Aorta (tissue), 5 donors: ENCODE measurements at regions not wholly inside any gene's neighbourhood (a gene's known extent, or its start where the extent isn't known, plus 50 kb on each side); places are given as distances from the start of the nearest gene placed in this dataset.

Experiments used
- ATAC-seq: fragments of 200-7000 bp; cut with Tn5 transposase; one replicate; pipeline ENCODE4 v1.9.1; 2022; ENCODE audit warnings: moderate library complexity; ENCODE audit not compliant: low FRiP score
- DNase-seq, 2 donors: peaks; one replicate each; pipeline ENCODE4 v3.0.0-alpha.2; 2020
- H3K27ac ChIP-seq, 2 donors: one replicate each; pipeline ENCODE4 v1.5.1; 2013; ENCODE audit warnings: low read length in 2 of 2, mild to moderate bottlenecking in 2 of 2, moderate library complexity in 2 of 2, control low read depth in 1 of 2, inconsistent platforms in 1 of 2, low read depth in 1 of 2
- H3K27me3 ChIP-seq, 2 donors: one replicate each; pipeline ENCODE4 v1.6.1; 2013; ENCODE audit warnings: control low read depth in 1 of 2, low read length in 1 of 2, mild to moderate bottlenecking in 1 of 2, moderate library complexity in 1 of 2; ENCODE audit not compliant: insufficient read depth in 2 of 2, control insufficient read depth in 1 of 2
- H3K36me3 ChIP-seq, 2 donors: one replicate each; pipeline ENCODE4 v1.6.1; 2013; ENCODE audit warnings: control low read depth in 1 of 2, low read length in 1 of 2, mild to moderate bottlenecking in 1 of 2; ENCODE audit not compliant: insufficient read depth in 2 of 2, control insufficient read depth in 1 of 2
- H3K4me1 ChIP-seq, 2 donors: one replicate each; pipeline ENCODE4 v1.6.1; 2013; ENCODE audit warnings: low read length in 2 of 2, control low read depth in 1 of 2, mild to moderate bottlenecking in 1 of 2, moderate library complexity in 1 of 2; ENCODE audit not compliant: insufficient read depth in 2 of 2, control insufficient read depth in 1 of 2
- H3K4me3 ChIP-seq, 2 donors: one replicate each; pipeline ENCODE4 v1.5.1; 2013; ENCODE audit warnings: low read length in 2 of 2, control low read depth in 1 of 2, mild to moderate bottlenecking in 1 of 2
- H3K9me3 ChIP-seq: one replicate; pipeline ENCODE4 v1.6.1; 2013; ENCODE audit warnings: mild to moderate bottlenecking, low read length; ENCODE audit not compliant: control insufficient read depth
- WGBS, 2 donors: extraction: QIAGEN DNeasy Blood & Tissue Kit; methylation state at CpG; one replicate each; pipeline ENCODE4 v1.1.7; 2013; 5-methylcytosine and 5-hydroxymethylcytosine counted together
- intact Hi-C, 2 donors: fragments of 100-400 bp; cut with DNase I; formaldehyde crosslinking; loops; one replicate each; pipeline versions ENCODE4 v1.14.2 to v1.15.0; 2022
- donor health status: healthy with polysubstance abuse.
- donor health status: Bipolar disorder and iron deficiency.
- donor health status: DM: no; HTN: no; CAD: no.
- donor health status: DM: no; HTN: no; CAD: no.
- donor health status: DM: yes; HTN: yes; CAD: no.

GRCh38 chr7:45242698-45243097, 85.1 kb downstream of the RAMP3 start:
- H3K27me3 ChIP-seq = no peaks in the 10 kb centered on the region
- intact Hi-C loops = no loop called here
- 92 to 93% methylated on average over 3 of the region's 3 CpGs for WGBS, 2 donors
- no peak for ATAC-seq
- no peak overlapping the region for H3K4me3 ChIP-seq
- H3K36me3 ChIP-seq = no peaks in the 10 kb centered on the region
- peaks cover 5% of the 10 kb centered on the region for H3K9me3 ChIP-seq
- no peak overlapping the region for H3K27ac ChIP-seq
- no peaks in the 10 kb centered on the region for H3K4me1 ChIP-seq
- DNase-seq = no peak

GRCh38 chr7:45244981-45245380, 87.4 kb downstream of the RAMP3 start:
- 85 to 92% methylated on average over 2 of the region's 2 CpGs for WGBS, 2 donors

GRCh38 chr7:45246339-45246738, 88.7 kb downstream of the RAMP3 start:
- H3K27me3 ChIP-seq = no peaks in the 10 kb centered on the region
- H3K36me3 ChIP-seq = no peaks in the 10 kb centered on the region
- ATAC-seq (no peak), DNase-seq (no peak)
- intact Hi-C loops = no loop called here
- 78 to 81% methylated on average over 3 of the region's 3 CpGs for WGBS, 2 donors
- no peak overlapping the region for H3K4me3 ChIP-seq
- H3K4me1 ChIP-seq = no peaks in the 10 kb centered on the region
- peaks cover 5% of the 10 kb centered on the region for H3K9me3 ChIP-seq
- no peak overlapping the region for H3K27ac ChIP-seq

More at GRCh38 chr7:45244981-45245380, 87.4 kb downstream of the RAMP3 start:
- H3K36me3 ChIP-seq = no peaks in the 10 kb centered on the region
- no peaks in the 10 kb centered on the region for H3K27me3 ChIP-seq
- intact Hi-C loops = no loop called here
- no peak overlapping the region for H3K4me3 ChIP-seq
- H3K4me1 ChIP-seq = no peaks in the 10 kb centered on the region
- peaks cover 5% of the 10 kb centered on the region for H3K9me3 ChIP-seq
- DNase-seq (no peak), ATAC-seq (no peak)
- H3K27ac ChIP-seq = no peak overlapping the region

- Histone ChIP-seq H3K9me3 (no peaks in the 10 kb centered on the region), H3K36me3 (no peaks in the 10 kb centered on the region), H3K4me1 (no peaks in the 10 kb centered on the region), H3K27ac (no peak overlapping the region), H3K27me3 (no peaks in the 10 kb centered on the region), H3K4me3 (no peak overlapping the region)
- intact Hi-C loops = no loop called here
- WGBS, 2 donors = 58 to 76% methylated on average over 6 of the region's 6 CpGs
- no peak for DNase-seq
- ATAC-seq = no peak
These were observed 94.7 kb downstream of the RAMP3 start for GRCh38 chr7:45252248-45252647.

- DNase-seq = no peak
These were observed 95.3 kb downstream of the RAMP3 start for GRCh38 chr7:45252857-45253256.

GRCh38 chr7:45253368-45253767, 95.8 kb downstream of the RAMP3 start:
- 64 to 69% methylated on average over 1 of the region's 1 CpG for WGBS, 2 donors
- H3K27me3 ChIP-seq = no peaks in the 10 kb centered on the region
- no peaks in the 10 kb centered on the region for H3K9me3 ChIP-seq
- H3K27ac ChIP-seq = no peak overlapping the region
- H3K36me3 ChIP-seq = no peaks in the 10 kb centered on the region
- H3K4me3 ChIP-seq = no peak overlapping the region
- no peak for ATAC-seq
- no peak for DNase-seq
- intact Hi-C loops = no loop called here
- H3K4me1 ChIP-seq = no peaks in the 10 kb centered on the region

More at GRCh38 chr7:45252857-45253256, 95.3 kb downstream of the RAMP3 start:
- Histone ChIP-seq H3K9me3 (no peaks in the 10 kb centered on the region), H3K4me3 (no peak overlapping the region), H3K27ac (no peak overlapping the region), H3K27me3 (no peaks in the 10 kb centered on the region), H3K36me3 (no peaks in the 10 kb centered on the region), H3K4me1 (no peaks in the 10 kb centered on the region)
- intact Hi-C loops = no loop called here
- ATAC-seq = no peak

- intact Hi-C loops = no loop called here
- Histone ChIP-seq H3K27me3 (no peaks in the 10 kb centered on the region), H3K9me3 (no peaks in the 10 kb centered on the region), H3K4me3 (no peak overlapping the region), H3K4me1 (no peaks in the 10 kb centered on the region), H3K27ac (no peak overlapping the region), H3K36me3 (no peaks in the 10 kb centered on the region)
- no peak for DNase-seq
- WGBS, 2 donors = 87 to 90% methylated on average over 7 of the region's 7 CpGs
- no peak for ATAC-seq
These were observed 97.6 kb downstream of the RAMP3 start for GRCh38 chr7:45255187-45255586.

GRCh38 chr7:45256309-45256708, 98.7 kb downstream of the RAMP3 start:
- Histone ChIP-seq H3K36me3 (no peaks in the 10 kb centered on the region), H3K27me3 (no peaks in the 10 kb centered on the region), H3K27ac (no peak overlapping the region), H3K4me3 (no peak overlapping the region), H3K9me3 (no peaks in the 10 kb centered on the region), H3K4me1 (no peaks in the 10 kb centered on the region)
- intact Hi-C loops = no loop called here
- DNase-seq = no peak
- ATAC-seq = no peak
- 69 to 88% methylated on average over 8 of the region's 8 CpGs for WGBS, 2 donors

- ATAC-seq (no peak), DNase-seq (no peak)
- H3K4me1 ChIP-seq = no peaks in the 10 kb centered on the region
- intact Hi-C loops = no loop called here
- no peak overlapping the region for H3K4me3 ChIP-seq
- 81% methylated on average over 2 of the region's 2 CpGs for WGBS, 2 donors
- H3K27ac ChIP-seq = no peak overlapping the region
- no peaks in the 10 kb centered on the region for H3K27me3 ChIP-seq
- no peaks in the 10 kb centered on the region for H3K36me3 ChIP-seq
- no peaks in the 10 kb centered on the region for H3K9me3 ChIP-seq
These were observed 99.2 kb downstream of the RAMP3 start for GRCh38 chr7:45256775-45257174.
